ENCODE measurements at regions not wholly inside any gene's neighbourhood (a gene's known extent, or its start where the extent isn't known, plus 50 kb on each side); places are given as distances from the start of the nearest gene placed in this dataset.
A peak's percentile ranks its signal among the peaks of the same experiment; 100 is the strongest.

DNA sequence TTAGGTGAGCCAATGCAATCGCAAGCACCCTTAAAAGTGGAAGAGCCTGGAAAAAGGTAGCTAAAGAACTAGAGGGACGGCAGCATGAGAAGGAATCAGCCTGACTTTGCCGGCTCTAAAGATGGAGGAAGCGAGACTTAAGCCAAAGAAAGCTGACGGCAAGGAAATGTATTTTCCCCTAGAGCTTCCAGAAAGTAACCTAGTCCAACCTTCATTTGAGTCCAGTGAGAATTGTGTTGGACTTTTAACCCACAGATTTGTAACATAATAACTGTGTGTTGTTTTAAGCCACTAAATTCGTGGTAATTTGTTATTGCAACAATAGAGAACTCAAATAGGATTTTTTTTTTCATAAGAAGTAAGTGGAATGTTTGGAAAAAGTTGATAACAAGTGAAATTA is 212.7 kb upstream of the C1QTNF7 start:
- Histone ChIP-seq H3K27me3 (no peaks in the 10 kb centered on the region), H3K9me3 (no peaks in the 10 kb centered on the region), H3K4me3 (no peak overlapping the region), H3K36me3 (no peaks in the 10 kb centered on the region), H3K4me1 (no peaks in the 10 kb centered on the region), H3K27ac (no peak overlapping the region)
- no peak for DNase-seq
- ATAC-seq, result no peak
- TF ChIP-seq CTCF (IDR thresholded peaks at IDR 0.05), result no peak
- intact Hi-C loops (cut with DNase I), result no loop called here

GRCh38 chr4:15226203-15226602 is 201.6 kb upstream of the C1QTNF7 start:
- Histone ChIP-seq H3K9me3 (no peaks in the 10 kb centered on the region), H3K27me3 (no peaks in the 10 kb centered on the region), H3K27ac (no peak overlapping the region), H3K4me1 (no peaks in the 10 kb centered on the region), H3K36me3 (no peaks in the 10 kb centered on the region), H3K4me3 (no peak overlapping the region)
- ATAC-seq, result no peak
- intact Hi-C loops (cut with DNase I), result no loop called here
- no peak for TF ChIP-seq CTCF (IDR thresholded peaks at IDR 0.05)
- DNase-seq, result no peak

DNA sequence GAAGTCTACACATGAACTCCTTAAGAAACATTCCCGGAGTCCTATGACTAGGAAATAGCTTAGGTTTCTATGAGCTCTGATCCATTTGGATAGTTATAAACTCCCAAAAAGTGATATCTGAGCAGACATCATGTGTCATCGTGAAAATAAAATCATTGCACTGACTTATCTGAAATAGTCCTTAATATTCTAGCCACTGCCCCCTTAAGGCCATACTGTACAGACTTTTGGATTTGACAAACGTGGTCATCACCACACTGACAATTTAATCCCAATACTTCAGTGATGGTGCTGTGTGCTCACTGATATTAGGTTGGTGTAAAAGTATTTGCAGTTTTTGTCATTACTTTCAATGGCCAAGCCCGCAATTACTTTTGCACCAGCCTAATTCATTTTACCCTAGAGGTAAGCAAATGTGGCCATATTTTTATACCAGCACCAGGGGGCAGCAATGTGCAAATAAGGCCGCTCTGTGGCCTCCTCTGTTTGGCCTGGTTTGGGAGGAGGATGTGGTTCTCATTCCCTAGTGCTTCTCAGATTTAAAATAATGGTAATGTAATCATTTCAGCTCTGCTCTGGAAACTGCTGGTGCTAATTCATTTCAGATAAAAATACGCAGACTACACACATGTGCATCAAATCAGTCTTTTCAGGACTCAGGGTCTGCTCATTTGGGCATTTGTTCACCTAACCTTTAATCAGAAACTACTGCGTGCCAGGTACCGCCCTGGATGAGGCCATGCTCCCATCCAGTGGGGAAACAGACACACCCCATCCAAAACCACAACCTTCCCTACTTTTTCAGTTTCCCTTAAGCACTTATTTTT is 196.4 kb upstream of the C1QTNF7 start:
- Histone ChIP-seq H3K27me3 (no peaks in the 10 kb centered on the region), H3K9me3 (no peaks in the 10 kb centered on the region), H3K4me1 (peaks cover 7 to 20% of the 10 kb centered on the region in 2 donors), H3K27ac (no peak overlapping the region), H3K4me3 (no peak overlapping the region), H3K36me3 (no peaks in the 10 kb centered on the region)
- ATAC-seq, result peak; percentile 91
- peak in 3 of 4 donors; percentile 68 to 86 (median 73) for DNase-seq
- intact Hi-C loops (cut with DNase I), result loop anchor here in 1 of 2 donors (10.0 kb wide), 1 partner anchor 163 kb away; no protein-coding TSS in a partner anchor
- TF ChIP-seq CTCF (IDR thresholded peaks at IDR 0.05), result peak; percentile 66 to 70

DNA sequence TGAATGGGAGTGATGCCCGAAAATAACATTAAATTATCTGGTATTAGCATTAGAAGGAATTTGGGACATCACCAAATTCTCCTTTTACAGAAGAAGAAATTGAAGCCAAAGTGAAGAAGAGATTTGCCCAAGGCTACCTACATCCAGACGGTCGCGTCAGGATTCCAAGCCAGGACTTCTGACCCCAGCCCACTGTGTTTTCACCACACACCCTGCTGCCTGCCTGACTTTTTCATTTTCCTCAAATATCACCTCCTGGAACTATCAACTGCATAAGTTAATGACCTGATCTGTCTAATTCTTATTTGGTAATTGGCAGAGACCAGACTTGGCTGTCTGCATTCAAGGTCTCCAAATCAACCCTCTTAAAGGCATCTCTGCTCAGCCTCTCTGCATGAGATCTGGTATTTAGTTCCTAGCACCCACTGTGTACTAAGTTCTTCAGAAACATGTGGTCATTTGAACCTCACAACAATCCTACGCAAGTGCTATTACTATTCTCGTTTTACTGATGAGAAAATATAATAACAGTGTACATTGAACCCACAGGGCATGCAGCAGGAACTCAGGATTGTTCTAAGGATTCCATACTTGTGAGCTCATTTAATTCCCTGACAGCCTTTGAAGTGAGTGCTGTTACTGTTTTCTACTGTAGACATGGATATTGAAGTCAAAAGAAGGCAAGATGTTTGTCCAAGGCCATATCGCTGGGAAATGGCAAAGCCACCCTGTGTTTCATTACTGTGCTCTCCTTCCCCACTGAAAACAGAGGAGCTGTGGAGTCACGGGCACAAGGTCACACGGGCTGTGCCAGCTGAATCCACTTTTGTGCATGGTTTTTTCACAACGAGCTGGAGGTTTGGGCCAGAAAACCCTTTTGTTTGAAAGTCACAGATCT is 195.2 kb upstream of the C1QTNF7 start:
- no peaks in the 10 kb centered on the region for H3K9me3 ChIP-seq
- no peak overlapping the region for H3K4me3 ChIP-seq
- ATAC-seq, result peak; percentile 6
- no peaks in the 10 kb centered on the region for H3K27me3 ChIP-seq
- H3K4me1 ChIP-seq, result peaks cover 7 to 20% of the 10 kb centered on the region in 2 donors
- no peaks in the 10 kb centered on the region for H3K36me3 ChIP-seq
- no peak overlapping the region for H3K27ac ChIP-seq
- intact Hi-C loops (cut with DNase I), result loop anchor here in 1 of 2 donors (10.0 kb wide), 1 partner anchor 162 kb away; no protein-coding TSS in a partner anchor
- no peak for DNase-seq
- TF ChIP-seq CTCF (IDR thresholded peaks at IDR 0.05), result no peak

DNA sequence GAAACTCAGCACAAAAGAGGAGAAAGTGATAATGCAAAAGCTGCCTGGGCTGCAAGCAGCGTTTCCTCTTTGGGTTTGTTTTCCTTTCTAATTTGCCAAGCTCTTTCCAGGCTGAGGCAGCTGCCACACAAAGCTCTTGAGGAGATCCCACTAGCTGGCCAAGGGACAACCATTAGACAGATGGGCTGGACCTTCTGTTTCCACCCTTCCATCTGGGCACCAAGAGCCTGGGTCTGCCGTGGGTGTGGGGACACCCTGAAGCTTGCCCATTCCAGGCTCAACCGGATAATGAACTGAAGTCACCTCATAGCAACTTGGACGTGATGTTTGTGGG is 194.6 kb upstream of the C1QTNF7 start:
- no peak for TF ChIP-seq CTCF (IDR thresholded peaks at IDR 0.05)
- no peak for DNase-seq
- Histone ChIP-seq H3K4me1 (peaks cover 7 to 20% of the 10 kb centered on the region in 2 donors), H3K4me3 (no peak overlapping the region), H3K27ac (no peak overlapping the region), H3K27me3 (no peaks in the 10 kb centered on the region), H3K36me3 (no peaks in the 10 kb centered on the region), H3K9me3 (no peaks in the 10 kb centered on the region)
- intact Hi-C loops (cut with DNase I), result loop anchor here in 1 of 2 donors (10.0 kb wide), 1 partner anchor 162 kb away; no protein-coding TSS in a partner anchor
- ATAC-seq, result no peak

All from left lung (tissue), 4 donors.